ENCODE measurements at regions not wholly inside any gene's neighbourhood (a gene's known extent, or its start where the extent isn't known, plus 50 kb on each side); places are given as distances from the start of the nearest gene placed in this dataset.

- Histone ChIP-seq H3K4me1 (no peaks in the 10 kb centered on the region), H3K27me3 (no peaks in the 10 kb centered on the region), H3K36me3 (no peaks in the 10 kb centered on the region), H3K4me3 (no peak overlapping the region), H3K27ac (no peak overlapping the region), H3K9me3 (no peaks in the 10 kb centered on the region)
- TF ChIP-seq EP300 (IDR thresholded peaks at IDR 0.05; ENCODE audit: low read depth) (no peak), POLR2AphosphoS5 (IDR thresholded peaks at IDR 0.05) (no peak)
- 86% methylated on average over 17 of the region's 18 CpGs; no CpG with 5 or more reads in 1 of the 2 donors for WGBS, 2 donors (ENCODE audit: low coverage in 1 of 2)
- DNase-seq: no peak
- in situ Hi-C loops (cut with MboI; ENCODE audit: low pct_ligation_motif_present in 1 of 4, low pct_unique_long_range_greater_than_20kb in 1 of 4, low sequenced_read_pairs in 3 of 4) (no loop called here), intact Hi-C loops (cut with DNase I; ENCODE audit: low total_unique reads) (no loop called here)
Observed at GRCh38 chr15:31525988-31526665, 199.5 kb downstream of the KLF13 start.

- TF ChIP-seq POLR2AphosphoS5 (IDR thresholded peaks at IDR 0.05) (no peak), CTCF (IDR thresholded peaks at IDR 0.05) (no peak), EP300 (IDR thresholded peaks at IDR 0.05; ENCODE audit: low read depth) (no peak), POLR2A (IDR thresholded peaks at IDR 0.05) (no peak)
- no peaks in the 10 kb centered on the region for H3K36me3 ChIP-seq
- no peaks in the 10 kb centered on the region for H3K9me3 ChIP-seq
- H3K27me3 ChIP-seq: no peaks in the 10 kb centered on the region
- H3K4me3 ChIP-seq: no peak overlapping the region
- WGBS, 2 donors (ENCODE audit: low coverage in 1 of 2): 73% methylated on average over 15 of the region's 15 CpGs; no CpG with 5 or more reads in 1 of the 2 donors
- in situ Hi-C loops (cut with MboI; ENCODE audit: low pct_ligation_motif_present in 1 of 4, low pct_unique_long_range_greater_than_20kb in 1 of 4, low sequenced_read_pairs in 3 of 4): no loop called here
- no peak for DNase-seq
- no peak overlapping the region for H3K27ac ChIP-seq
- no peaks in the 10 kb centered on the region for H3K4me1 ChIP-seq
- intact Hi-C loops (cut with DNase I; ENCODE audit: low total_unique reads): no loop called here
Observed at GRCh38 chr15:31526916-31527690, 200.5 kb downstream of the KLF13 start.

GRCh38 chr15:31528846-31529245 is 202.2 kb downstream of the KLF13 start:
- 86% methylated on average over 2 of the region's 2 CpGs; no CpG with 5 or more reads in 1 of the 2 donors for WGBS, 2 donors (ENCODE audit: low coverage in 1 of 2)
- no peaks in the 10 kb centered on the region for H3K4me1 ChIP-seq
- no peaks in the 10 kb centered on the region for H3K9me3 ChIP-seq
- no peaks in the 10 kb centered on the region for H3K36me3 ChIP-seq
- no peak for DNase-seq
- H3K4me3 ChIP-seq: no peak overlapping the region
- intact Hi-C loops (cut with DNase I; ENCODE audit: low total_unique reads) (no loop called here), in situ Hi-C loops (cut with MboI; ENCODE audit: low pct_ligation_motif_present in 1 of 4, low pct_unique_long_range_greater_than_20kb in 1 of 4, low sequenced_read_pairs in 3 of 4) (no loop called here)
- H3K27me3 ChIP-seq: no peaks in the 10 kb centered on the region
- TF ChIP-seq EP300 (IDR thresholded peaks at IDR 0.05; ENCODE audit: low read depth) (no peak), CTCF (IDR thresholded peaks at IDR 0.05) (no peak), POLR2A (IDR thresholded peaks at IDR 0.05) (no peak), POLR2AphosphoS5 (IDR thresholded peaks at IDR 0.05) (no peak)
- no peak overlapping the region for H3K27ac ChIP-seq

- in situ Hi-C loops (cut with MboI; ENCODE audit: low pct_ligation_motif_present in 1 of 4, low pct_unique_long_range_greater_than_20kb in 1 of 4, low sequenced_read_pairs in 3 of 4): no loop called here
Observed at GRCh38 chr15:31537770-31538592, 211.3 kb downstream of the KLF13 start.

More at GRCh38 chr15:31537770-31538592, 211.3 kb downstream of the KLF13 start:
- DNase-seq: no peak
- Histone ChIP-seq H3K4me3 (no peak overlapping the region), H3K9me3 (no peaks in the 10 kb centered on the region), H3K4me1 (no peaks in the 10 kb centered on the region), H3K27ac (no peak overlapping the region), H3K36me3 (no peaks in the 10 kb centered on the region), H3K27me3 (no peaks in the 10 kb centered on the region)
- intact Hi-C loops (cut with DNase I; ENCODE audit: low total_unique reads): no loop called here
- 84 to 92% methylated on average over 2 to 14 of the region's 14 CpGs for WGBS, 2 donors (ENCODE audit: low coverage in 1 of 2)
- no peak for TF ChIP-seq EP300 (IDR thresholded peaks at IDR 0.05; ENCODE audit: low read depth)
- TF ChIP-seq POLR2AphosphoS5 (IDR thresholded peaks at IDR 0.05): no peak
- TF ChIP-seq CTCF (IDR thresholded peaks at IDR 0.05): no peak
- TF ChIP-seq POLR2A (IDR thresholded peaks at IDR 0.05): no peak

All from transverse colon (tissue), 4 donors.